Heart left ventricle (tissue), 13 donors: ENCODE measurements at regions not wholly inside any gene's neighbourhood (a gene's known extent, or its start where the extent isn't known, plus 50 kb on each side); places are given as distances from the start of the nearest gene placed in this dataset.

Source experiments
- POLR2A ChIP-seq, 2 donors: fragments of 450-650 bp; IDR thresholded peaks; one replicate each; pipeline ENCODE4 v1.6.1; 2017; ENCODE audit warnings: antibody characterized with exemption in 2 of 2, mild to moderate bottlenecking in 2 of 2, moderate library complexity in 2 of 2
- TF ChIP-seq, protein P1 (sequence below), 12 donors: fragments of 200-600 bp; sonication (generic) in 4 of 12; IDR thresholded peaks; one replicate each; pipeline versions ENCODE4 v1.5.0 to v1.8.0; 2018 to 2022; ENCODE audit warnings: antibody characterized with exemption in 12 of 12, mild to moderate bottlenecking in 5 of 12
- donor health status: ischemic (EF 13 %, LVEDD 7.1; RV severe dilation, severe dysfunction).
- donor health status: DM: no; HTN: yes; CAD: no.
- donor health status: DM: no; HTN: no; CAD: no.
- donor health status: ischemic (EF 25% LVEDD 6.9; RV normal size, moderate dysfunction).
- donor health status: ischemic (EF 25% LVEDD 5.7; RV mildly dilated, moderate dysfunction).
- donor health status: ischemic (EF 35%, LVEDD 5.7; RV mildly dilated, moderate dysfunction).
- donor health status: nonischemic (EF 11% LVEDD 7.7; RV severe dilation, severe dysfunction).
- donor health status: DM: yes; HTN: yes; CAD: no.
- donor health status: PGD.
- donor health status: ischemic (EF 29% LVEDD 5.4; RV normal size, mild dysfunction).
- donor health status: nonischemic (EF 23%, LVEDD 6.1; RV moderate dilation, normal function).

DNA sequence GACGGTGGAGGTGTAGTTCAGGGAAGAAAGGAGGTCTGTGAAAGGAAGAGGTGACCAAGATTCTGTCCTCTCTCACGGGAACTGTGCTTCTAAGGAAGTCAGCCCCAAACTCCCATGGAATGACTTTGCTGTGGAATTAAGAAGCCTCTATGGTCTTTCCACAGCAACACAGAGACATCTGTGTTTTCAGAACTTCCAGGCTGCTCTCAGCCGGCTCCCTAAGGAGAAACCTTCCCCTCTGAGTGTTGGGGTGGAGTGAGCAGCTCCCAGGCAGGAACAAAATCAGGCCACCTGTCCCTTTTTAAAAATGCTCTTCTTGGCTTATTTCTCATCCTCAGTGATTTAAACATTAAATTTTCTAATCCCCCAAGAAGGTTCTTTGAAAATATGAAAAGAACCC lies 53.3 kb upstream of the SNRK start:
- TF ChIP-seq, protein P1, sequence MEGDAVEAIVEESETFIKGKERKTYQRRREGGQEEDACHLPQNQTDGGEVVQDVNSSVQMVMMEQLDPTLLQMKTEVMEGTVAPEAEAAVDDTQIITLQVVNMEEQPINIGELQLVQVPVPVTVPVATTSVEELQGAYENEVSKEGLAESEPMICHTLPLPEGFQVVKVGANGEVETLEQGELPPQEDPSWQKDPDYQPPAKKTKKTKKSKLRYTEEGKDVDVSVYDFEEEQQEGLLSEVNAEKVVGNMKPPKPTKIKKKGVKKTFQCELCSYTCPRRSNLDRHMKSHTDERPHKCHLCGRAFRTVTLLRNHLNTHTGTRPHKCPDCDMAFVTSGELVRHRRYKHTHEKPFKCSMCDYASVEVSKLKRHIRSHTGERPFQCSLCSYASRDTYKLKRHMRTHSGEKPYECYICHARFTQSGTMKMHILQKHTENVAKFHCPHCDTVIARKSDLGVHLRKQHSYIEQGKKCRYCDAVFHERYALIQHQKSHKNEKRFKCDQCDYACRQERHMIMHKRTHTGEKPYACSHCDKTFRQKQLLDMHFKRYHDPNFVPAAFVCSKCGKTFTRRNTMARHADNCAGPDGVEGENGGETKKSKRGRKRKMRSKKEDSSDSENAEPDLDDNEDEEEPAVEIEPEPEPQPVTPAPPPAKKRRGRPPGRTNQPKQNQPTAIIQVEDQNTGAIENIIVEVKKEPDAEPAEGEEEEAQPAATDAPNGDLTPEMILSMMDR (IDR thresholded peaks at IDR 0.05) = no peak
- no peak for TF ChIP-seq POLR2A (IDR thresholded peaks at IDR 0.05)
